Neural crest cell (in vitro differentiated cells): ENCODE measurements at regions not wholly inside any gene's neighbourhood (a gene's known extent, or its start where the extent isn't known, plus 50 kb on each side); places are given as distances from the start of the nearest gene placed in this dataset.
A peak's percentile ranks its signal among the peaks of the same experiment; 100 is the strongest.

Experiments used
- DNase-seq: peaks from one replicate; pipeline ENCODE4 v3.0.0; 2021; ENCODE audit warnings: low read depth, mixed read lengths, low spot score
- H3K27ac Mint-ChIP-seq: one replicate; pipeline ENCODE4 v1.8.0; 2021; ENCODE audit warnings: mild to moderate bottlenecking, mixed read lengths; ENCODE audit not compliant: unreplicated experiment
- H3K27me3 Mint-ChIP-seq: 2 replicates; pipeline ENCODE4 v1.8.0; 2021; ENCODE audit warnings: low read depth, mild to moderate bottlenecking, mixed read lengths
- H3K36me3 Mint-ChIP-seq: 2 replicates; pipeline ENCODE4 v1.8.0; 2021; ENCODE audit warnings: low read depth, mild to moderate bottlenecking, mixed read lengths
- H3K4me1 Mint-ChIP-seq: 2 replicates; pipeline ENCODE4 v1.8.0; 2021; ENCODE audit warnings: mixed read lengths
- H3K4me3 Mint-ChIP-seq: one replicate; pipeline ENCODE4 v1.8.0; 2021; ENCODE audit warnings: mild to moderate bottlenecking, mixed read lengths
- H3K9me3 Mint-ChIP-seq: 2 replicates; pipeline ENCODE4 v1.8.0; 2021; ENCODE audit warnings: mixed read lengths
- CTCF ChIP-seq: fragments of 200-600 bp; sonication (generic); conservative IDR thresholded peaks from 2 replicates; pipeline ENCODE4 v1.5.0; 2021; ENCODE audit warnings: antibody characterized with exemption, mild to moderate bottlenecking

GRCh38 chr1:218925777-218926176 lies 247.9 kb upstream of the LYPLAL1 start:
- Mint-ChIP-seq H3K27ac (peak overlapping the region; percentile 84), H3K4me1 (peaks cover 18% of the 10 kb centered on the region), H3K9me3 (no peaks in the 10 kb centered on the region), H3K27me3 (no peaks in the 10 kb centered on the region), H3K4me3 (no peak overlapping the region), H3K36me3 (no peaks in the 10 kb centered on the region)
- DNase-seq = no peak
- no peak for TF ChIP-seq CTCF

- no peaks in the 10 kb centered on the region for H3K9me3 Mint-ChIP-seq
- no peak for DNase-seq
- H3K4me1 Mint-ChIP-seq = peaks cover 22% of the 10 kb centered on the region
- no peak overlapping the region for H3K27ac Mint-ChIP-seq
- no peaks in the 10 kb centered on the region for H3K36me3 Mint-ChIP-seq
- no peak overlapping the region for H3K4me3 Mint-ChIP-seq
- no peaks in the 10 kb centered on the region for H3K27me3 Mint-ChIP-seq
- TF ChIP-seq CTCF = no peak
Observed at GRCh38 chr1:218926631-218927030, 247.0 kb upstream of the LYPLAL1 start.

GRCh38 chr1:218930000-218930399 lies 243.7 kb upstream of the LYPLAL1 start:
- DNase-seq = no peak
- Mint-ChIP-seq H3K27me3 (no peaks in the 10 kb centered on the region), H3K27ac (no peak overlapping the region), H3K9me3 (peaks cover 3% of the 10 kb centered on the region), H3K4me1 (peaks cover 22% of the 10 kb centered on the region), H3K36me3 (no peaks in the 10 kb centered on the region), H3K4me3 (no peak overlapping the region)
- no peak for TF ChIP-seq CTCF

- TF ChIP-seq CTCF = no peak
Observed at GRCh38 chr1:218930472-218931241, 243.0 kb upstream of the LYPLAL1 start.

GRCh38 chr1:218931324-218931723 lies 242.4 kb upstream of the LYPLAL1 start:
- no peak overlapping the region for H3K4me3 Mint-ChIP-seq
- no peak for DNase-seq

More at GRCh38 chr1:218930472-218931241, 243.0 kb upstream of the LYPLAL1 start:
- peaks cover 3% of the 10 kb centered on the region for H3K9me3 Mint-ChIP-seq
- H3K36me3 Mint-ChIP-seq = peaks cover 4% of the 10 kb centered on the region
- no peak overlapping the region for H3K4me3 Mint-ChIP-seq
- H3K27me3 Mint-ChIP-seq = no peaks in the 10 kb centered on the region
- DNase-seq = no peak
- peaks cover 17% of the 10 kb centered on the region for H3K4me1 Mint-ChIP-seq
- H3K27ac Mint-ChIP-seq = peak overlapping the region; percentile 7

More at GRCh38 chr1:218931324-218931723, 242.4 kb upstream of the LYPLAL1 start:
- H3K27ac Mint-ChIP-seq = no peak overlapping the region
- TF ChIP-seq CTCF = no peak
- no peaks in the 10 kb centered on the region for H3K27me3 Mint-ChIP-seq
- H3K36me3 Mint-ChIP-seq = peaks cover 10% of the 10 kb centered on the region
- peaks cover 11% of the 10 kb centered on the region for H3K4me1 Mint-ChIP-seq
- peaks cover 9% of the 10 kb centered on the region for H3K9me3 Mint-ChIP-seq
